ENCODE measurements at regions not wholly inside any gene's neighbourhood (a gene's known extent, or its start where the extent isn't known, plus 50 kb on each side); places are given as distances from the start of the nearest gene placed in this dataset.
"Not testable (repeated sequence)": the region's sequence is repeated elsewhere in the genome, so short reads cannot be mapped to it uniquely, and the experiment has no call there.

- not testable (repeated sequence) for TF ChIP-seq CTCF, POLR2A (IDR thresholded peaks at IDR 0.05)
These were observed 195.6 kb downstream of the SEMA6D start for GRCh38 chr15:47912910-47913309.
